ENCODE measurements at regions not wholly inside any gene's neighbourhood (a gene's known extent, or its start where the extent isn't known, plus 50 kb on each side); places are given as distances from the start of the nearest gene placed in this dataset.
A peak's percentile ranks its signal among the peaks of the same experiment; 100 is the strongest.
"Not testable (repeated sequence)": the region's sequence is repeated elsewhere in the genome, so short reads cannot be mapped to it uniquely, and the experiment has no call there.

DNA sequence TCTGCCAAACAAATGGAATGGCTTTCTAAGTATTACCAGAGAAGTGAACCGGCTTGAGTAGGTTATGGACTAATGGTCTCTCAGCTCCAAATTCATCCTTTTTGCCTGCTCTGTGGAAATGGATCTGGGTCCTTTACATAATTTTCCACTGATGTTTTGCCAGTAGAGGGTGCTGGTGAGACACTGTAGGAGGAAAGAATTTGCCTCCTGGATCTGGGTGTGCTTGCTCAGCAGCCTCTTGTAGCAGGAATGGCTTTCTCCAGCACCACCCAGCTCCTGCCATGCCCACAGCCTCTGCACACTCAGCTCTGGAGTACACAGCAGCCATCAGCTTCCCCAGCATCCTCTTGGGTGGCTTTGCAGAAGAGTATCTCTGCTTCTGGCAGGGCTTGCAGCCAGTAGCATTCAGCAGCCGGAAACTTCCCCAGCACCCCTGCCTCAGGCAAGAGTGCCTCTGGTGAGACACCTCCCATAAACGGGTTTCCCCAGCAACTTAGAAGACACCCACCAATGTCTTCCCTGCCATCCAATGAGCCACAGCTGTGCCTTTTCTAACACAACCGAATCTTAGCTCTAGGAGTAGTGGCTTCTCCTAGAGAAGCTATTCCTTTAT, 235.0 kb upstream of the PLPP4 start:
- no peak overlapping the region for H3K27ac Mint-ChIP-seq
- Histone ChIP-seq H3K4me3 (ENCODE audit: low read length) (no peak overlapping the region), H3K36me3 (ENCODE audit: control insufficient read depth in 2 of 3, insufficient read depth in 3 of 3, low read length in 3 of 3) (no peaks in the 10 kb centered on the region), H3K27ac (ENCODE audit: low read depth, low read length) (no peak overlapping the region), H3K4me1 (ENCODE audit: control insufficient read depth in 2 of 2, insufficient read depth in 2 of 2, low read length in 2 of 2) (no peaks in the 10 kb centered on the region), H3K27me3 (ENCODE audit: control insufficient read depth in 2 of 2, insufficient read depth in 2 of 2, low read length in 2 of 2) (no peaks in the 10 kb centered on the region), H3K9me3 (ENCODE audit: control insufficient read depth in 2 of 3, low read length in 3 of 3) (peaks cover 0 to 5% (median 0%) of the 10 kb centered on the region in 3 experiments)
- ChIA-PET POLR2A (no interaction called here), CTCF (no interaction called here)
- intact Hi-C loops (cut with micrococcal nuclease) = loop anchor here in 1 of 2 donors (10.0 kb wide), 1 partner anchor 113 kb away; no protein-coding TSS in a partner anchor
- ATAC-seq = no peak
- H3K4me3 Mint-ChIP-seq = no peak overlapping the region
- H3K9me3 Mint-ChIP-seq = peaks cover 0 to 5% (median 2%) of the 10 kb centered on the region in 11 donors
- H3K36me3 Mint-ChIP-seq = peaks cover 0 to 3% (median 0%) of the 10 kb centered on the region in 5 donors
- peaks cover 0 to 30% (median 16%) of the 10 kb centered on the region in 5 donors for H3K27me3 Mint-ChIP-seq
- no peaks in the 10 kb centered on the region for H3K4me1 Mint-ChIP-seq
- DNase-seq = no peak

DNA sequence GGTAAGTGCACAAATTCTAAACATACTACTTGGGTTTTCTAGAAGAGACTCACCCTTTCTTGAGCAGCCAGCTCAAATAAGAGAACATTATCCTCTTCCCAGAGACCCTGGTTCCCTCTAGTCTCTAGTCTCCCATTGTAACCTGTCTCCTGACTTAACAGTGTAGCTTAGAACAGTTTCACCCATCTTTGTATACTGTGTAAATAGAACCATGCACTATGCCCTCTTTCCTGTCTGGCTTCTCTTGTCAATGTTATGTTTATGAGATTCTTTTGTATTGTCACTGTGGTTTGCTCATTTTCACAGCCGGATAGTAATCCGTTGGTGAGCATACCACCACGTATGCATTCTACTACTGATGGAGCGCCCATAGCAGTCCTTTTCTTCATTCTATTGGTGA, 227.4 kb upstream of the PLPP4 start:
- no peak overlapping the region for H3K27ac ChIP-seq (ENCODE audit: low read depth, low read length)
- Mint-ChIP-seq H3K27me3 (peaks cover 0 to 18% (median 6%) of the 10 kb centered on the region in 5 donors), H3K9me3 (peaks cover 0 to 12% (median 5%) of the 10 kb centered on the region in 11 donors), H3K4me1 (no peaks in the 10 kb centered on the region), H3K36me3 (peaks cover 0 to 12% (median 0%) of the 10 kb centered on the region in 5 donors), H3K4me3 (no peak overlapping the region), H3K27ac (no peak overlapping the region)
- no peaks in the 10 kb centered on the region for H3K36me3 ChIP-seq (ENCODE audit: control insufficient read depth in 2 of 3, insufficient read depth in 3 of 3, low read length in 3 of 3)
- POLR2A ChIA-PET = no interaction called here
- intact Hi-C loops (cut with micrococcal nuclease) = loop anchor here in 1 of 2 donors (10.0 kb wide), 1 partner anchor 105 kb away; no protein-coding TSS in a partner anchor
- H3K9me3 ChIP-seq (ENCODE audit: control insufficient read depth in 2 of 3, low read length in 3 of 3) = no peaks in the 10 kb centered on the region
- CTCF ChIA-PET = no interaction called here
- H3K4me1 ChIP-seq (ENCODE audit: control insufficient read depth in 2 of 2, insufficient read depth in 2 of 2, low read length in 2 of 2) = no peaks in the 10 kb centered on the region
- ATAC-seq = no peak
- no peak overlapping the region for H3K4me3 ChIP-seq (ENCODE audit: low read length)
- DNase-seq = no peak
- H3K27me3 ChIP-seq (ENCODE audit: control insufficient read depth in 2 of 2, insufficient read depth in 2 of 2, low read length in 2 of 2) = no peaks in the 10 kb centered on the region

DNA sequence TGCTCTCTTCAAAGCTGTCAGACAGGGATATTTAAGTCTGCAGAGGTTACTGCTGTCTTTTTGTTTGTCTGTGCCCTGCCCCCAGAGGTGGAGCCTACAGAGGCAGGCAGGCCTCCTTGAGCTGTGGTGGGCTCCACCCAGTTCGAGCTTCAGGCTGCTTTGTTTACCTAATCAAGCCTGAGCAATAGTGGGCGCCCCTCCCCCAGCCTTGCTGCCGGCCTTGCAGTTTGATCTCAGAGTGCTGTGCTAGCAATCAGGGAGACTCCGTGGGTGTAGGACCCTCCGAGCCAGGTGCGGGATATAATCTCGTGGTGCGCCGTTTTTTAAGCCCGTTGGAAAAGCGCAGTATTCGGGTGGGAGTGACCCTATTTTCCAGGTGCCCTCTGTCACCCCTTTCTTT, 217.3 kb upstream of the PLPP4 start:
- H3K4me3 ChIP-seq (ENCODE audit: low read length); H3K27ac Mint-ChIP-seq; H3K4me1 ChIP-seq (ENCODE audit: control insufficient read depth in 2 of 2, insufficient read depth in 2 of 2, low read length in 2 of 2); ATAC-seq; H3K4me3 Mint-ChIP-seq; H3K36me3 ChIP-seq (ENCODE audit: control insufficient read depth in 2 of 3, insufficient read depth in 3 of 3, low read length in 3 of 3); H3K9me3 ChIP-seq (ENCODE audit: control insufficient read depth in 2 of 3, low read length in 3 of 3); intact Hi-C loops (cut with micrococcal nuclease); H3K27ac ChIP-seq (ENCODE audit: low read depth, low read length); POLR2A ChIA-PET; H3K9me3 Mint-ChIP-seq; CTCF ChIA-PET; H3K4me1 Mint-ChIP-seq; H3K36me3 Mint-ChIP-seq; H3K27me3 ChIP-seq (ENCODE audit: control insufficient read depth in 2 of 2, insufficient read depth in 2 of 2, low read length in 2 of 2): not testable (repeated sequence)
- DNase-seq = peak in 1 of 9 donors; percentile 0
- H3K27me3 Mint-ChIP-seq = peaks cover 0 to 21% (median 10%) of the 10 kb centered on the region in 5 donors

DNA sequence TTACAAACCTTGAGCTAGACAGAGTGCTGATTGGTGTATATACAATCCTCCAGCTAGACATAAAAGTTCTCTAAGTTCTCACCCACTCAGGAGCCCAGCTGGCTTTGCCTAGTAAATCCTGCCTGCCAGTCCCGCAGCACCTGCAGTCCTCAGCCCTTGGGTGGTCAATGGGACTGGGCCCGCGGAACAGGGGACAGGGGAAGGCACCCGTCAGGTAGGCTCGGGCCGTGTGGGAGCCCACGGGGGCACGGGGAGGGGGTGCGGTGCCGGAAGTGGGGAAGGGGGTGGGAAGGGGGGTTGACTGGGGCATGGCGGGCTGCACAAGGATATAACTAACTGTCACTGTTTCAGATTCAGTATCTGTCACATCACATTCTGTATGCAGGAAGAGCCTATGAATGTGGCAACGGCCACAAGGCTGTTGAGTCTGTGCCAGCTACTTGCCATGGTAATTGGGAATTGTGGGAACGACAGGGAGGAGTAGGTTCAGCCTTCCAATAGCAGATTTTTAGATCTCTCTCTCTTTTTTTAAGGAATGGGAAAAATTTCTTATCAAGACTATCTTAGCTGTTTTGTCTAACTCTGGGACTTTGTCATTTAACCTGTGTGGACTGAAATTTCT, 205.1 kb upstream of the PLPP4 start:
- ChIA-PET CTCF (no interaction called here), POLR2A (no interaction called here)
- Mint-ChIP-seq H3K4me3 (no peak overlapping the region), H3K36me3 (no peaks in the 10 kb centered on the region), H3K4me1 (no peaks in the 10 kb centered on the region), H3K27me3 (peaks cover 3 to 32% (median 18%) of the 10 kb centered on the region in 5 donors), H3K9me3 (peaks cover 0 to 12% (median 0%) of the 10 kb centered on the region in 11 donors), H3K27ac (no peak overlapping the region)
- H3K27ac ChIP-seq (ENCODE audit: low read depth, low read length) = no peak overlapping the region
- DNase-seq = no peak
- no peaks in the 10 kb centered on the region for H3K9me3 ChIP-seq (ENCODE audit: control insufficient read depth in 2 of 3, low read length in 3 of 3)
- H3K4me1 ChIP-seq (ENCODE audit: control insufficient read depth in 2 of 2, insufficient read depth in 2 of 2, low read length in 2 of 2) = no peaks in the 10 kb centered on the region
- H3K4me3 ChIP-seq (ENCODE audit: low read length) = no peak overlapping the region
- no peaks in the 10 kb centered on the region for H3K36me3 ChIP-seq (ENCODE audit: control insufficient read depth in 2 of 3, insufficient read depth in 3 of 3, low read length in 3 of 3)
- H3K27me3 ChIP-seq (ENCODE audit: control insufficient read depth in 2 of 2, insufficient read depth in 2 of 2, low read length in 2 of 2) = peaks cover 0 to 3% of the 10 kb centered on the region in 2 donors
- ATAC-seq = no peak
- intact Hi-C loops (cut with micrococcal nuclease) = no loop called here

DNA sequence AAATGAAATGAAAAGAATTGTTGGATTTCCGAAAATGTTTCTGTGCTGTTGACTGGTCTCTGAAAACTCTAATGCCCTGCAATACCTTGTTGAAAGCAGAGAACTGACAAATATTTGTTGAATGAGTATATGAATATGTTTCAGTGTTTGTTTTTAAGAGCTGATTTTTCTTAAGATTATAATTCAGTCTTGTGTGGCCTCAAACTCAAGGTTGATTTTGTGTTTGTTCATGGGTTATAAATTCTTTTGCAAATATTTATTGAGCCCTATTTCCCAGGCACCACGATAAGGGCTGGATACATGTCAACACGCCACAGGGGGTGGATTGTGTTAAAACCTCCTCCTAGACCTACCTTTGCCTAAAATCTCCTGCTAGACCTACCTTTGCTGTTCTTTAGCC, 203.9 kb upstream of the PLPP4 start:
- no peaks in the 10 kb centered on the region for H3K4me1 Mint-ChIP-seq
- ChIA-PET POLR2A (no interaction called here), CTCF (no interaction called here)
- Histone ChIP-seq H3K27ac (ENCODE audit: low read depth, low read length) (no peak overlapping the region), H3K9me3 (ENCODE audit: control insufficient read depth in 2 of 3, low read length in 3 of 3) (no peaks in the 10 kb centered on the region), H3K27me3 (ENCODE audit: control insufficient read depth in 2 of 2, insufficient read depth in 2 of 2, low read length in 2 of 2) (peaks cover 0 to 3% of the 10 kb centered on the region in 2 donors), H3K4me3 (ENCODE audit: low read length) (no peak overlapping the region), H3K4me1 (ENCODE audit: control insufficient read depth in 2 of 2, insufficient read depth in 2 of 2, low read length in 2 of 2) (no peaks in the 10 kb centered on the region), H3K36me3 (ENCODE audit: control insufficient read depth in 2 of 3, insufficient read depth in 3 of 3, low read length in 3 of 3) (no peaks in the 10 kb centered on the region)
- H3K4me3 Mint-ChIP-seq = no peak overlapping the region
- peaks cover 3 to 26% (median 14%) of the 10 kb centered on the region in 5 donors for H3K27me3 Mint-ChIP-seq
- H3K27ac Mint-ChIP-seq = no peak overlapping the region
- no peak for DNase-seq
- intact Hi-C loops (cut with micrococcal nuclease) = no loop called here
- ATAC-seq = no peak
- H3K36me3 Mint-ChIP-seq = no peaks in the 10 kb centered on the region
- peaks cover 0 to 6% (median 0%) of the 10 kb centered on the region in 11 donors for H3K9me3 Mint-ChIP-seq

DNA sequence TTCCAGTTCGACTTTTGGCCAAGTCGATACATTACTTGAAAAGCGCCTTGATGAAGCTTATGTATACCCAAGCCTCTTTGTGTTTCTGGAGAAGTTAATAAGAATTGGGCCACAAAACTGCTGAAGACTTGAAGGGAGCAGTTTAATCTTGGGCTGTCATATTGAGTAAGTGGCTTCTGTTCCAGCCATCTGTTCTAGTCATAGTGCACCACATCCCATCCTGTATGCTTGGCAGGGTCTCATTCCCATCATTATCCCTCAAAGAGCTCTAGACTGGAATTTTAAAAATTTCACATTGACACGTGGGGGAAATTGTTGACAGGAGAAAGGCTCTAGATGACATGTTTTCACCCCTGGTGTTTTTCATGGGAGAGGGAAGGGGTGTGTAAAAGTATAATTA, 196.6 kb upstream of the PLPP4 start:
- H3K4me1 Mint-ChIP-seq = no peaks in the 10 kb centered on the region
- Histone ChIP-seq H3K9me3 (ENCODE audit: control insufficient read depth in 2 of 3, low read length in 3 of 3) (no peaks in the 10 kb centered on the region), H3K27me3 (ENCODE audit: control insufficient read depth in 2 of 2, insufficient read depth in 2 of 2, low read length in 2 of 2) (peaks cover 0 to 4% of the 10 kb centered on the region in 2 donors), H3K4me3 (ENCODE audit: low read length) (no peak overlapping the region), H3K27ac (ENCODE audit: low read depth, low read length) (no peak overlapping the region), H3K36me3 (ENCODE audit: control insufficient read depth in 2 of 3, insufficient read depth in 3 of 3, low read length in 3 of 3) (no peaks in the 10 kb centered on the region), H3K4me1 (ENCODE audit: control insufficient read depth in 2 of 2, insufficient read depth in 2 of 2, low read length in 2 of 2) (no peaks in the 10 kb centered on the region)
- DNase-seq (no peak), ATAC-seq (no peak)
- peaks cover 0 to 6% (median 0%) of the 10 kb centered on the region in 11 donors for H3K9me3 Mint-ChIP-seq
- peaks cover 8 to 43% (median 26%) of the 10 kb centered on the region in 5 donors for H3K27me3 Mint-ChIP-seq
- ChIA-PET POLR2A (no interaction called here), CTCF (no interaction called here)
- H3K27ac Mint-ChIP-seq = no peak overlapping the region
- H3K36me3 Mint-ChIP-seq = no peaks in the 10 kb centered on the region
- no peak overlapping the region for H3K4me3 Mint-ChIP-seq
- intact Hi-C loops (cut with micrococcal nuclease) = no loop called here

Measured in naive thymus-derived CD4-positive, alpha-beta T cell (primary cell).